ENCODE measurements at regions not wholly inside any gene's neighbourhood (a gene's known extent, or its start where the extent isn't known, plus 50 kb on each side); places are given as distances from the start of the nearest gene placed in this dataset.
"Not testable (repeated sequence)": the region's sequence is repeated elsewhere in the genome, so short reads cannot be mapped to it uniquely, and the experiment has no call there.

DNA sequence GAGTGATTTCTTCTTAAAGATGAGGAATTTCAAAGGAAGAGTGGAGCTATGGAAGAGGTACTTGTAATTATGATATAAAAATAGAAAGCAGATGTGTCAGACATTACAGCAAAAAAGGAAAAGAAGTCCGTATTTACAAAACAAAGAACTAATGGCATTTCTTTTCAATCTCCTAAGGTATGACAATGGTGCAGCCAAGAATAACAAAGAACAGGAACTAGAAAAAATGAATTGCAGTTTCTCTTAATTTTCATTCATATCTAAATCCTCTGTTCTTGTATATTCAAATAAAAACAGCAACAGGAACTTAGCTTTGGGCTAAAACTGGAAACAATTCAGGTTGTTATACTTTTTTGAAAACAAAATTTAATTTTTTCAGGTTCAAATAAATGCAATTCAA is 105.1 kb downstream of the SPRY1 start:
- DNase-seq = no peak

DNA sequence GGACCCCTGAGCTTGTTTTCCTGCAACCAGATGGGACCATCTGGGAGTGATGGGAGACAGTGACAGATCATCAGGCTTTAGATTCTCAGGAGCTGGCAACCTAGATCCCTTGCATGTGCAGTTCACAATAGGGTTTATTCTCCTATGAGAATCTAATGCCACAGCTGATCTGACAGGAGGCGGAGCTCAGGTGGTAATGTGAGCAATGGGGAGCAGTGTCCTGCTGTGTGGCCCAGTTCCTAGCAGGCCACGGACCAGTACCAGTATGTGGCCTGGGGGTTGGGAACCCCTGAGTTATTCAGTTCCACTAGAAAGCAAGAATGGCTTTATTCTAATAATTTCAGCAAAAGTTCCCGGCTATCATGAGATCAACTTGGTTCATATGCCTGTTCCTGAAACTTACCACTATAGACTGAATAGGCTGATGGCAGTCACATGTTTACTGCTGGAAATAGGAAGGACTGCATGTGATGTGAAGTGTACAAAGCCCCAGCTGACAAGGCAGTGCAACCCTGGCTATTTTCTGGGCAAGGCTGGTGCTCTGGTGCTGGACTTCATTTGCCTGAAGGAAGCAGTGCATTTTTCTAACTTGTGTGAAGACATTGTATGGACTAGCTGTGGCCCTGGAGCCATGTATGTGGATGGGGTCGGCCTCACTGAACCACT is 107.2 kb downstream of the SPRY1 start:
- no peak for DNase-seq

DNA sequence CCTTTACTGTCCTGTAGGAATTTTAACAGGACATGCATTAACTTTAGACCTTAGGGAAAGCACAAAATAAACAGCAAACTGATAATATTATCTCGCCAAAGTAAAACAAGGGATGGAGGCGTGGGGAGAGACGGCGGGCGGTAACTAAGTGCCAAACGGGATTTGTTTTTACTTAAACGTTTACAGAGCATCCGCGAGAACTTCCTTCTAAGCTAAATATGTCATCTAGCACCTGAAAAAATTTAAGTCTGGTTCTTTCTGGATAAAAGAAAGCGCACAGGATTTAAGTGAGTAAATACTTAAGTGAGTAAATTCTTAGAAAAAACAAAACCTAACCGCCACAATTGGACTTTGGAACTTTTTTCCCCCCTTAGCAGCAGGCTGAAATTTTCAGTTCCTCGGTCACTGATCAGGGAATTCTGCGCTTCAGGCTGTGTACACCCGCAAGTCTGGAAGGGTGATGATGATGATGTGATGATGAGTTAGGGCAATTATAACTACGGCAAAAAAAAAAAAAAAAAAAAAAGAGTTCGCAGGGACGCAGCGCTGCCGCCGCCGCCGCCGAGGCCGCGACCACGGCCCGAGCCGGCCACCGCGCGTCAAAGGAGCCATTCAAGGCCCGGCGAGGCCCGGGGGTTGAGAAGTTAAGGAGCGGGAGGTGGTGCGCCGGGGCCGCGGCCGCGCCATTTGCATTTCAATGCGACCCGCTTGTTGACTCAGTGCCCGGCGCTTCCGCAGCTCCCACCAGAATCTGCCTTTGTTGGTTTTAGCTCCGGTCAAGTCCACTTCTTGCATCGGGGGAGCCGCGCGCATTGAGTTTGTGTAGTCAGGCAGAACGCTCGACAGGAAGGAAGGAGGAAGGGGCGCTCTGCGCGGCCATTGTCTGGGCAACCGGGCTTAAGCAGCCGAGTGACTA is 108.8 kb downstream of the SPRY1 start:
- DNase-seq = peak; percentile 33

DNA sequence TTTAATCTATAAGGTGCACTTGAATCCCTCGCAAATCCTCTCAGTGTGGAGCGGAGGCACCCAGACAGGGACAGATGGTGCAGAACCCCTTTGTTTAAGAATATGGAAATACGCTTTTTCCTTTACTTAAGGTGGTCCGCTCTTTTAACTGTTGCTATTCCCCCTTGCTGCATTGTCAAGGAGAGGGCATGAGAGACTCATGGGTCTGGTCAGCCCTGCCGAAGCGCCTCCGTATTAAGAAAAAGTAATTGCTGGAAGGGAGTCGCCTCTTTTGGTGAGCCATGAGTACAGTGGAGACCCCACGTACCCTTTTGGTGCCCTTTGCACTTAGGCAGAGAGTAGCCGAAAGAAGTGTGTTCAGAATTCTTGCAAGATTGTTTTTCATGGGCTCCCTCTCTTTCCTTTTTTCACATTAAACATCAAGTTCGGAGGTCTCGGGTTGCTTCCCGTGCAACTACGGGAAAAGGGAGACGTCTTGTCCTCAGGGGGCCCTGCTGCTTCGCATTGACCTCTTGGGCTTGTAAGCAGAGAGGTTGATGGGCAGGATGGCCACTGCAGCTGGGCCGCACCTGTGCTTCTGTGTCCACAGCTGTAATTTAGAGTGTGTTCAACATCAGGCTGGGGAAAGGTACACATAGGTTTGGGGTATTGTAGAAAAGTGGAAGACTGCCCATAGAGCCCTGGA is 109.6 kb downstream of the SPRY1 start:
- no peak for DNase-seq

DNA sequence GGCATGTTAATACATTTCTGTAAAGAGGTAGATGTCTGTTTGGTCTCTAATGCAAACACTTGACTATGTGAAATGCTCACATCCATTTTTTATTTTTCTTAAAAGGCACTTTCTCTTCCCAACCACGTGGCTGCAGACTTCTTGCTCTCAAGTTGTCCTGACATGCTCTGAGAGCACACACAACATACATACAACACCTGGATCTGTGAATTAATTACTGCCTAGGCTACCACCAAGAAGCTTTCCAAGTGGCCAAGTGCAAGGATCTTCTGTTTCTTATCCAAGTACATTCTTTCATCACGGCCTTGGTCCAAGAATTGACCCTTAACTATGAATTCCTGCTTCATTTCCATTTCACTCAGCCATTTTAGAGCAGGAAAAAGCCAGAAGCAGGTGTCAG is 110.8 kb downstream of the SPRY1 start:
- no peak for DNase-seq

DNA sequence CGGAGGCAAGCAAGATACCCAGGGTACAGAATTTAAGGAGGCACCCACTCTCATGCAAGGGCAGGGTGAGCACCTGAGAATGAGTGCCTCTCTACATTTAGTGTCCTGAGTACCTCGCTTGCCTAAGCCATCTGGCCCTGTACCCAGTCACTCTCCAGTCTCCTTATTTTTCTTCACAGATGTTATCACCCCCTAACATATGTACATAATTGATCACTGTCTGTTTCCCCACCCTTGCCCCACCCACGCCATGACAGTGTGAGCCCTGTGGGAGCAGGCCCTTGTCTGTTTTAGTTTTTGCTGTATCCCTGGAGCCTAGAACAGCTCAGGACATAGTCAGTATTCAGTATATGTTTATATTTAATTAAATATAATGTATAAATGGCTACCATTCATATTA is 113.6 kb downstream of the SPRY1 start:
- no peak for DNase-seq

DNA sequence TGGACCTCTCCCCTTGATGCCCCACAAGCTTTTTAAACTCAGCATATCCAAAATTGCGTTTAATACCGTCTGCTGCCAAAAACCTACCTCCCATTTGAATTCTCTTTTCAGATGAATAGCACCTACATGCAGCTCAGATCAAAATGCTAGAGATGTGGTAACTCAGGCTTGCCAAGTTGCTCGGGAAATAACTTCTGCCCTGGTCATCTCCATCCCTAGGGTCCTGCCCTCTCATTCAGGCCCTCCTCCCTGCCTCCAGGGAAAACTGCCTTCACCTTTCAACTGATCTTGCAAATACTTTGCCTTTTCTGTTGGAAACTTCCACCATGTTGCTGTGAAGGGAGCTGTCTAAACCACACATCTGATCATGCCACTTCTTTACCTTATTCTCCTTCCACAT is 114.1 kb downstream of the SPRY1 start:
- DNase-seq = no peak

DNA sequence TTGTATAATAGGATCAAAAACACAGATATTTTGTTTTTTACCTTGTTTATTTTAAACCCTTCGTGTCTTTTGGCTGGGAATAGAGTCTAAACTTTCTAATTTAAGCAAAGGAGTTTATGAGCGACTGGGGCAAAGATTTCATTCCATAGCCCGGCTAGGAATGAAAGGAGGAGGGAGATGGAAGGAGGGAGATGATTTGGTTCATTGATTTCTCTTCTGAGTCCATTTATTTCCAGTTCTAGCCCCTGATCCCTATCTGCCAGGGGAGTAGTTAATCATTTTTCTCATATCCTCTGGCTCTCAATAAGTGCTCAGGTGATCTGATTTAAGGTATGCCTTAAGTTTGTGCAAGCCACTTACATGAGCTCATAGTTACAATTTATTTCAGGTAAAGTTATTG is 120.0 kb downstream of the SPRY1 start:
- no peak for DNase-seq

DNA sequence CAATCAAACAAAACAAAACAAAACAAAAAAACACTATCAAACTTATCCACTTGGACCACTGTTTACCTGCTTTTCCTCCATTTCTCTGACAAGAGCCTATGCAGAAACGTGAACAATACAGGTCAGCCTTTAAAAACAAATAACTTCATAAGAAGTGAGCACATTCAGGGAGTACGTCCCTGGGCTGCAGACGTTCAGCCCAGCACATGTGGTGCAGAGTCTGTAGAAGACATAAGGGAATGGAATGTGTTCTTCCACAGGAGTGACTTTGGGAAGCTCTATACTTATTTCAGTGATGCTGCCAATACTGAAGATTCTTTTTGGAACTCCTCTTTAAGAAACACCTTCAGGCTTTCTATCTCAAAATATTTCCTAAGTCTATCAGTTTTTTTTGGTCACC is 120.6 kb downstream of the SPRY1 start:
- no peak for DNase-seq

DNA sequence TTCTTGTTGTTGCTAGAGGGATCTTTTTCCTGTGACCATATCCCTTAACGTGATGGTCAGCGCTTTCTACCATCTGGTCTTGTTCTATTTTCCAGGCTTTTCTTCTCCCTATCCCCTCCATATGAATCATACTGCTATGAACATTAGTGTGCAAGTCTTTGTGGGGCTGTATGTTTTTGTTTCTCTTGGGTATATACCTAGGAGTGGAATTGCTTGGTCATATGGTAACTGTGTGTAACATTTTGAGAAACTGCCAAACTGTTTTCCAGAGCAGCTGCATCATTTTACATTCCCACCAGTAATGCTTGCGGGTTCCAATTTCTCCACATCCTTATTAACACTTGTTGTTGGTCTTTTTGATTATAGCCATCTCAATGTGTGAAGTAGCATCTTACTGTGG is 121.4 kb downstream of the SPRY1 start:
- no peak for DNase-seq

DNA sequence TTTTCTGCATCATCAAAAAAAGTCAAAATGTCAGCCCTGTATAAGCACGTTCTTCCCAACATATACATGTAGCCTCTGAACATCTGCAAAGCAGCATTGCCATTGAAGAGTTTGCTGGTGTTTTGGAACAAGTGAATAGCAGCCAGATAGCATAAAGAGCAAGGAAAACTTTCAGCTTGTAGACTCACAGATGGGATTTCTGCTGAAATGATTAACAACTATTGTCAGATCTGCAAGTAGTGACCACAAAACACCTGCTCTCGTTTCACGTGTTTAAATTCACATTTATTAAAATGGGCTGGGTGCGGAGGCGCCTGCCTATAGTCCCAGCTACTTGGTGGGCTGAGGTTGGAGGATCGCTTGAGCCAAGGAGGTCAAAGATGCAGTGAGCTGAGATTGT is 123.7 kb downstream of the SPRY1 start:
- no peak for DNase-seq

DNA sequence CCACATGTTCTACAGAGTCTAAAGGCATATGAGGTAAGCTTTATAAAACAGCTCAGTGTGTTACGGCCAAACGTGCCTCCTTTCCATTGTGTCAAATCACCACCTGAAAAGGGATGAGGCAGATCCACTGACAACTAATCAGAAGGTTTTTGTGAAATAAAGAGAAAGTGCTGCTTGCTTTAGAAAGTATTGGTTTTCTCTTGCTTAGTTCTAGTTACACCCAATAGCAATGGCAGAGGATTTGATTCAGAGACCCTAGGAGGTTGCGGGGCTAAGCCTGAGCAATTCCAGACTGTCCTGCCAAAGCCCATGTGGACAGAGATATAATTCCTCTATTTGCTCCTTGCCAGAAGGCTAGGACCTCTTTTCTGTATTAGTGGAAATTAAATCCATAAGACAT is 125.5 kb downstream of the SPRY1 start:
- DNase-seq = no peak

DNA sequence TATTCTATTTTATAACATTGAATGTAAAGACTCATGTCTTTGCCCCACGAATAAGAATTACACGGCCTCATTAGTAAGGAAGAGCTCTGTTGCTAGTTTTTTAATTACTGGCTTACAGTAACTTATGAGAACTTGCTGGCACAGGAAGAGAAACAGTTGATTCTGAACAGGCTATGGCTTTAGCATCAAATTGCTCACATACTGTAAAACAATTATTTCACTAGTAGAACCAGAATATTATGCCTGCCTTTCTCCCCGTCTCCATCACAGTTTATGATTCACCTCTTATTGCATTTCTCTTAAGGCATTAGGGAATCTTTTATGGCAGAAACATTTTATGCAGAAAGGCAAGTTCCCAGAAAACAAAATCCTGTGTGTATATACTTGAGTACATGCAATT is 126.1 kb downstream of the SPRY1 start:
- DNase-seq = no peak

DNA sequence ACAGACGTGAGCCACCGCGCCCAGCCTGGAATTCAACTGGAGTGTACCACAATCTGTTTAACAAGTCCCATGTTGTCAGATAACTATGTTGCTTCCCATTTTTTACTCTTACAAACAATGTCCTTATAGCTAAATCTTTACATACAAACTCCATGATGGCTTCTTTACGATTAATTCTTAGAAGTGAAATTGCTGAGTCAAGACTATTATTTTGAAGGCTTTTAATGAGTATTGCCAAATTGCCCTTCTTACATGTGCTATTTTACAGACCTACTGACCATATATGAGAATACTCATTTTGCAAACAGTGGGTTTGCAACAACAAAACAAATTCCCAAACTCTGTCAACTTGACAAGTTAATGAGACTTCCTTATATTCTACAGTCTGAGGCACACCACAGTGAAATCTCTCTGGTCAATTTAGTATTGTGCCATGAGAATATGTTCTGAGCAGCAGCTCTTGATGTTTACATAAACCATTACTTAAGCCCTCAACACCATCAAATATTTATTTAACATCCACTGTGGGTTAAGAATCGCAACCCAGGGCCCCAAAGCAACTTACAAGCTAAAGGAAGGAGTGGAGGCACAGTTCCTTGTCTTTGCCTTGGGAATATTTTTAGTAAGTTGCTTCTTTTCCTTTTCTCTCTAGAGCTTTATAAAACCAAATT is 128.5 kb downstream of the SPRY1 start:
- DNase-seq = no peak

DNA sequence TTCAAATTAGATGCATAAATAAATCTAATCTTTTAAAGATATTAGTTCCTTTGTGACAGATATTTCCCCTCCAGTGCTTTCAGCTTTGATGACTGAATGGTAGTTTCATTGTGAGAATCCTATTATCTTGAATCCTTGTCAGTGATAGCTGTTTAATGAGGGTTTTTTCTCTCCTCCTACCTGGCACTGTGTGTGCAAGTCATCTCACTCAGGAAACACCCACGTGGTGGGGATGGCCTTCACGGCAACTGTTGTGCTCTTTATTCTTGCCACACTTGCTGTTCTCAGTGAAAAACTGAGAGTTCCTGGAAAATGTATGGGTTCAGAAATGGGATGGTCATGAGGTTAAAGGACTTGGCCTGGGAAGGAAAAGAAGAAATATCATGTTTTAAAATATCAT is 129.9 kb downstream of the SPRY1 start:
- no peak for DNase-seq

DNA sequence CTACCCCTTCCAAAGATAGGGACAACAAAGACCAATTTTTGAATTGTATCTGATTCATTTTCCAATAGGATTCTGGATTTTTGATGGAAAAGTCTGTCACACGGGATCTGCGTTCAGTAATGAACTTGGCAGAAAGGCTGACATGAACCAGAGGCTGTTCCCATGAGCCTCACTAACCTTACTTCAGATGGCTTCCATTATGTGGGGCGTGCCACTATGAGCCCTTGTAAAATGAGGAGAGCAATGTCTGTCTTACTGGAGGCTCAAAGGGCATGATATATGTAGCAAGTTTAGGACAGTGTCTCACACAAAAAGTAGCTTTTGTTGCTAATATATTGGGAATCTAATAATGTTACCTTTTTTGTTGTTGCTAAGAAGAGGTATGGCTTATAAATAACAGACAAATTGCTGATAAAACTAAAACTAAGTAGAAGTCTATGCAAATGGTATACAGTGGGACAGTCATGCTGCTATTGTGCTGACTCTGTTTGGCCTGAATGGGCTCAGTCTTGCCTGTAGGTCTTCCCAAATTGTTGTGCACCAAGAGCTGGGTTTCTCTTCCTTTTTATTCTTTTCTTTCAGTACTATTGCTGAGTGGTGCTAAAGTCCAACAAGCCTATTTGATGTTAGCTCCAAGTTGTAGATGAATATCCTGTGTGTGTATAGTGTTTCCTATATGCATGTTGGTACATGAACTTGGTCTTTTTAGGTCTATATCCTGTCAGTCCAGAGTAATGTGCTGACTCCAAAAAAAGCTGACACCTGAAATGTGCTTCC is 132.1 kb downstream of the SPRY1 start:
- no peak for DNase-seq

DNA sequence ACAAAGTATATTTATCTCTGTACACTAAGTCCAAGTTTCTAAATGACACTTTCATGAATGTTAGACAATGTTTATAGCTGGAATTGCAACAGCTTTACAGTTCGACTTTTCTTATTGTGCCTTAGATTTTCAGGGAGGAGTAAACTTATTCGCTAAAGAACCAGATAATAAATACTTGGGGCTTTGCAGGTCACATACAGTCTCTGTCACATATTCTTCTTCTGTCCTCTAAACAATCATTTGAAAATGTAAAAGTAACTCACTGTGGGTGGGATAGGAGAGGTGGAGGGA is 132.6 kb downstream of the SPRY1 start:
- DNase-seq = no peak

DNA sequence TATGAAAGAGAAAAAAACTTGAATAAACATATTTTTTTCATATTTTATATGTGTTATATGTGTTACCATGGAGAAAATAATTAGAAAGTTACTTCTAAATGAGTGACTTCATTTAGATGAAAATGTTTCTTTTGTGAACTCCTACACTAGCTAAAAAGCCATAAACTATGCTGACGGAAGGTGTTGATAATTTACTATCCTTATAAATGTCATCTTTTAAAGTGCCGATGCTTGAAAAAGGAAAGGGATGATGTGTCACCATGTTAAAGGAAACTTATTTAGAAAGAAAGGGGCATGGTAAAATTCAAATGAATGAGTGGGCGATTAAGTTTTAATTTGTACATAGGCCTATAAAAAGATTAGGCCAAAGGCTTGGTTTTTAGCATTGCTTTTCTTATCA is 133.8 kb downstream of the SPRY1 start:
- DNase-seq = no peak

DNA sequence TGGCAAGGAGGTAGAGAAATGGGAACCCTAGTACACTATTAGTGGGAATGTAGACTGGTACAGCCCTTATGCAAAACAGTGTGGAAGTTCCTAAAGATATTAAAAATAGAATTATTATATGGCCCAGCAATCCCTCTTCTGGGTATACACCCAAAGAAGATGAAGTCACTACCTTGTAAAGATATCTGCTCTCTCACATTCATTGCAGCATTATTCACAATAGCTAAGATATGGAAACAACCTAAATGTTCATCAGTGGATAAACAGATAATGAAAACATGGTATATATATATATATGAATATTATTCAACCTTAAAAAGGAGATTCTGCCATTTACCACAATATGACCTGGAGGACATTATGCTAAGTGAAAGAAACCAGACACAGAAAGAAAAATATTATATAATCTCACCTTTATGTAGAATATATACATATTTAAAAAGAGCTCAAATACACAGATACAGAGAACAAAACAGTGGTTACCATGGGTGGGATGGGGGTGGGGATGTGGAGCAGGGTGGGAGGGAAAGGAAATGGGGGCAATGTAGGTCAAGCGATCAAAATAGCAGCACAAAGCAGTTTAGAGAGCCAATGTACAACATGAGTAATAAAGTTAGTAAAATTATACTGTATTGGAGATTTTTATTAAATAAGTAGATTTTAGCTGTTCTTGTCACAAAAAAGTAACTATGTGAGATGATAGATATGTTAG is 138.6 kb downstream of the SPRY1 start:
- DNase-seq = no peak

DNA sequence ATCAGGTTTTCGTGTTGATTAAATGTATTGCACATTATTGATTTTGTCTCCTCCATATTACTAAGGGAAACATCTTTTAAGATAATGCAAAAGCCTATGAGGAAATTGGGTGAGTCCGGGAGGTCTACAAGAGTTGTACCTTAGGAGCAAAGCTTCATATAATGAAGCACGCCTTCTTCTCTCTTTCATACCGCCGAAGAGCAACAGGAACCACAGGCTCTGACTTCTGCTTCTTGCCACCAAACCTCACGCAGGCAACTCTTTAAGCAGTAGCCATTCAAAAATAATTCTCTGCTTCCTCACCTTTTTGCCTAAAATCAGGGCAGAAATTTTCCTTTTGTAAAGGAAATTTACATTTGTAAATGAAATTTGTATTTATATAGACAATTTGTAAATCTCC is 139.6 kb downstream of the SPRY1 start:
- no peak for DNase-seq

DNA sequence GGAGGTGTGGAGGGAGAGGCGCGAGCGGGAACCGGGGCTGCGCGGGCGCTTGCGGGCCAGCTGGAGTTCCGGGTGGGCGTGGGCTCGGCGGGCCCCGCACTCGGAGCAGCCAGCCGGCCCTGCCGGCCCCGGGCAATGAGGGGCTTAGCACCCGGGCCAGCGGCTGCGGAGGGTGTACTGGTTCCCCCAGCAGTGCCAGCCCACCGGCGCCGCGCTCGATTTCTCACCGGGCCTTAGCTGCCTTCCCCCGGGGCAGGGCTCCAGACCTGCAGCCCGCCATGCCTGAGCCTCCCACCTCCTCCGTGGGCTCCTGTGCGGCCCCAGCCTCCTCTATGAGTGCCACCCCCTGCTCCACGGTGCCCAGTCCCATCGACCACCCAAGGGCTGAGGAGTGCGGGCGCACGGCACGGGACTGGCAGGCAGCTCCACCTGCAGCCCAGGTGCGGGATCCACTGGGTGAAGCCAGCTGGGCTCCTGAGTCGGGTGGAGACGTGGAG is 141.4 kb downstream of the SPRY1 start:
- DNase-seq = not testable (repeated sequence)
